Islet of Langerhans (tissue), 1 donor: ENCODE measurements at regions not wholly inside any gene's neighbourhood (a gene's known extent, or its start where the extent isn't known, plus 50 kb on each side); places are given as distances from the start of the nearest gene placed in this dataset.

ENCODE experiments used
- FAIRE-seq: peaks from one replicate; lab custom pipeline; 2011; peaks lifted over from hg19 to GRCh38; lab: Jason Lieb, UNC

- no peak for FAIRE-seq
Observed at GRCh38 chr5:2240118-2240904, 357.6 kb upstream of the IRX4 start.

- no peak for FAIRE-seq
Observed at GRCh38 chr5:2239201-2239910, 356.6 kb upstream of the IRX4 start.

- no peak for FAIRE-seq
Observed at GRCh38 chr5:2238732-2239131, 356.0 kb upstream of the IRX4 start.

- no peak for FAIRE-seq
Observed at GRCh38 chr5:2227433-2227832, 344.7 kb upstream of the IRX4 start.

- no peak for FAIRE-seq
Observed at GRCh38 chr5:2224689-2225088, 342.0 kb upstream of the IRX4 start.

- no peak for FAIRE-seq
Observed at GRCh38 chr5:2223303-2223702, 340.6 kb upstream of the IRX4 start.

- FAIRE-seq = no peak
Observed at GRCh38 chr5:2222246-2222992, 339.7 kb upstream of the IRX4 start.

GRCh38 chr5:2221450-2221849 is 338.7 kb upstream of the IRX4 start:
- no peak for FAIRE-seq

- no peak for FAIRE-seq
Observed at GRCh38 chr5:2220741-2221140, 338.0 kb upstream of the IRX4 start.

- FAIRE-seq = no peak
Observed at GRCh38 chr5:2219149-2219776, 336.5 kb upstream of the IRX4 start.

GRCh38 chr5:2217219-2217618 is 334.5 kb upstream of the IRX4 start:
- FAIRE-seq = no peak

- FAIRE-seq = no peak
Observed at GRCh38 chr5:2214910-2215590, 332.3 kb upstream of the IRX4 start.

- FAIRE-seq = no peak
Observed at GRCh38 chr5:2213121-2213730, 330.5 kb upstream of the IRX4 start.

- FAIRE-seq = no peak
Observed at GRCh38 chr5:2212481-2212880, 329.8 kb upstream of the IRX4 start.

- FAIRE-seq = no peak
Observed at GRCh38 chr5:2208239-2208544, 325.5 kb upstream of the IRX4 start.

- no peak for FAIRE-seq
Observed at GRCh38 chr5:2207416-2208238, 324.9 kb upstream of the IRX4 start.

- no peak for FAIRE-seq
Observed at GRCh38 chr5:2207109-2207399, 324.3 kb upstream of the IRX4 start.

- no peak for FAIRE-seq
Observed at GRCh38 chr5:2206293-2207108, 323.8 kb upstream of the IRX4 start.

GRCh38 chr5:2205596-2206226 is 323.0 kb upstream of the IRX4 start:
- FAIRE-seq = no peak

- no peak for FAIRE-seq
Observed at GRCh38 chr5:2205185-2205585, 322.5 kb upstream of the IRX4 start.
